ENCODE measurements at regions not wholly inside any gene's neighbourhood (a gene's known extent, or its start where the extent isn't known, plus 50 kb on each side); places are given as distances from the start of the nearest gene placed in this dataset.

DNA sequence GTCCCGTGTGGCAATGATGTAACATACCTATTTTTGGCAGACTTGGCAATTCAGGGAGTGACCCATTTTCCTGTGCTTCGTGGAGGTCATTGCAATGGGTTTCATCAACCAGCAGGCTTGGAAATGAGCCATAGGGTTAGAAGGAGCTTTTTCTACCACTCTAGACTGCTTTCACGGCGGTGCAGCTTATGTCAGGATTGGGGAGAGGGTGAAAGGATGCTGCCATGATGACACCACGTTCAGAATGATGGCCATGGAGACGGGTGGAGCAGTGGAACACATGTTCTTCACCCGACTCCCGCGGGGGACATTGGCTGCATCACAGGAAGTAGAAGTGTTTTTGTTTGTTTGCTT, 220.2 kb downstream of the EMX2 start (continued):
- TF ChIP-seq ZBTB11 (tag by site-specific recombination; conservative IDR thresholded peaks at IDR 0.05; ENCODE audit: low read depth): no peak
- no peak for TF ChIP-seq ZNF169 (tag by site-specific recombination; IDR thresholded peaks at IDR 0.05)
- TF ChIP-seq ZNF658 (tag by site-specific recombination; IDR thresholded peaks at IDR 0.05): no peak
- TF ChIP-seq, protein P1, sequence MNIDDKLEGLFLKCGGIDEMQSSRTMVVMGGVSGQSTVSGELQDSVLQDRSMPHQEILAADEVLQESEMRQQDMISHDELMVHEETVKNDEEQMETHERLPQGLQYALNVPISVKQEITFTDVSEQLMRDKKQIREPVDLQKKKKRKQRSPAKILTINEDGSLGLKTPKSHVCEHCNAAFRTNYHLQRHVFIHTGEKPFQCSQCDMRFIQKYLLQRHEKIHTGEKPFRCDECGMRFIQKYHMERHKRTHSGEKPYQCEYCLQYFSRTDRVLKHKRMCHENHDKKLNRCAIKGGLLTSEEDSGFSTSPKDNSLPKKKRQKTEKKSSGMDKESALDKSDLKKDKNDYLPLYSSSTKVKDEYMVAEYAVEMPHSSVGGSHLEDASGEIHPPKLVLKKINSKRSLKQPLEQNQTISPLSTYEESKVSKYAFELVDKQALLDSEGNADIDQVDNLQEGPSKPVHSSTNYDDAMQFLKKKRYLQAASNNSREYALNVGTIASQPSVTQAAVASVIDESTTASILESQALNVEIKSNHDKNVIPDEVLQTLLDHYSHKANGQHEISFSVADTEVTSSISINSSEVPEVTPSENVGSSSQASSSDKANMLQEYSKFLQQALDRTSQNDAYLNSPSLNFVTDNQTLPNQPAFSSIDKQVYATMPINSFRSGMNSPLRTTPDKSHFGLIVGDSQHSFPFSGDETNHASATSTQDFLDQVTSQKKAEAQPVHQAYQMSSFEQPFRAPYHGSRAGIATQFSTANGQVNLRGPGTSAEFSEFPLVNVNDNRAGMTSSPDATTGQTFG (tag by site-specific recombination; IDR thresholded peaks at IDR 0.05; ENCODE audit: borderline replicate concordance): no peak
- TF ChIP-seq ZNF600 (tag by site-specific recombination; IDR thresholded peaks at IDR 0.05): no peak
- TF ChIP-seq ZNF514 (tag by site-specific recombination; IDR thresholded peaks at IDR 0.05): no peak
- TF ChIP-seq PRDM1 (tag by site-specific recombination; IDR thresholded peaks at IDR 0.05): 0 out of 2 replicates have a peak, but pooled peaks have one; percentile 49
- TF ChIP-seq, protein P2, sequence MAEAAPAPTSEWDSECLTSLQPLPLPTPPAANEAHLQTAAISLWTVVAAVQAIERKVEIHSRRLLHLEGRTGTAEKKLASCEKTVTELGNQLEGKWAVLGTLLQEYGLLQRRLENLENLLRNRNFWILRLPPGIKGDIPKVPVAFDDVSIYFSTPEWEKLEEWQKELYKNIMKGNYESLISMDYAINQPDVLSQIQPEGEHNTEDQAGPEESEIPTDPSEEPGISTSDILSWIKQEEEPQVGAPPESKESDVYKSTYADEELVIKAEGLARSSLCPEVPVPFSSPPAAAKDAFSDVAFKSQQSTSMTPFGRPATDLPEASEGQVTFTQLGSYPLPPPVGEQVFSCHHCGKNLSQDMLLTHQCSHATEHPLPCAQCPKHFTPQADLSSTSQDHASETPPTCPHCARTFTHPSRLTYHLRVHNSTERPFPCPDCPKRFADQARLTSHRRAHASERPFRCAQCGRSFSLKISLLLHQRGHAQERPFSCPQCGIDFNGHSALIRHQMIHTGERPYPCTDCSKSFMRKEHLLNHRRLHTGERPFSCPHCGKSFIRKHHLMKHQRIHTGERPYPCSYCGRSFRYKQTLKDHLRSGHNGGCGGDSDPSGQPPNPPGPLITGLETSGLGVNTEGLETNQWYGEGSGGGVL (tag by site-specific recombination; IDR thresholded peaks at IDR 0.05): peak; percentile 84; the same call in 1 of the 2 replicates
- TF ChIP-seq ZNF626 (tag by site-specific recombination; IDR thresholded peaks at IDR 0.05): no peak
- TF ChIP-seq SP3 (tag by site-specific recombination; IDR thresholded peaks at IDR 0.05): 0 out of 2 replicates have a peak, but pooled peaks have one; percentile 46
- TF ChIP-seq ZNF112 (tag by site-specific recombination; IDR thresholded peaks at IDR 0.05): no peak
- TF ChIP-seq ZNF785 (tag by site-specific recombination; IDR thresholded peaks at IDR 0.05): 0 out of 2 replicates have a peak, but pooled peaks have one; percentile 32
- TF ChIP-seq ZNF24 (tag by site-specific recombination; IDR thresholded peaks at IDR 0.05): peak; percentile 76; the same call in 1 of the 2 replicates
- TF ChIP-seq, protein P3, sequence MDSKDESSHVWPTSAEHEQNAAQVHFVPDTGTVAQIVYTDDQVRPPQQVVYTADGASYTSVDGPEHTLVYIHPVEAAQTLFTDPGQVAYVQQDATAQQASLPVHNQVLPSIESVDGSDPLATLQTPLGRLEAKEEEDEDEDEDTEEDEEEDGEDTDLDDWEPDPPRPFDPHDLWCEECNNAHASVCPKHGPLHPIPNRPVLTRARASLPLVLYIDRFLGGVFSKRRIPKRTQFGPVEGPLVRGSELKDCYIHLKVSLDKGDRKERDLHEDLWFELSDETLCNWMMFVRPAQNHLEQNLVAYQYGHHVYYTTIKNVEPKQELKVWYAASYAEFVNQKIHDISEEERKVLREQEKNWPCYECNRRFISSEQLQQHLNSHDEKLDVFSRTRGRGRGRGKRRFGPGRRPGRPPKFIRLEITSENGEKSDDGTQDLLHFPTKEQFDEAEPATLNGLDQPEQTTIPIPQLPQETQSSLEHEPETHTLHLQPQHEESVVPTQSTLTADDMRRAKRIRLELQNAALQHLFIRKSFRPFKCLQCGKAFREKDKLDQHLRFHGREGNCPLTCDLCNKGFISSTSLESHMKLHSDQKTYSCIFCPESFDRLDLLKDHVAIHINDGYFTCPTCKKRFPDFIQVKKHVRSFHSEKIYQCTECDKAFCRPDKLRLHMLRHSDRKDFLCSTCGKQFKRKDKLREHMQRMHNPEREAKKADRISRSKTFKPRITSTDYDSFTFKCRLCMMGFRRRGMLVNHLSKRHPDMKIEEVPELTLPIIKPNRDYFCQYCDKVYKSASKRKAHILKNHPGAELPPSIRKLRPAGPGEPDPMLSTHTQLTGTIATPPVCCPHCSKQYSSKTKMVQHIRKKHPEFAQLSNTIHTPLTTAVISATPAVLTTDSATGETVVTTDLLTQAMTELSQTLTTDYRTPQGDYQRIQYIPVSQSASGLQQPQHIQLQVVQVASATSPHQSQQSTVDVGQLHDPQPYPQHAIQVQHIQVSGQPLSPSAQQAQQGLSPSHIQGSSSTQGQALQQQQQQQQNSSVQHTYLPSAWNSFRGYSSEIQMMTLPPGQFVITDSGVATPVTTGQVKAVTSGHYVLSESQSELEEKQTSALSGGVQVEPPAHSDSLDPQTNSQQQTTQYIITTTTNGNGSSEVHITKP (tag by site-specific recombination; IDR thresholded peaks at IDR 0.05): peak; percentile 94
- TF ChIP-seq, protein P4, sequence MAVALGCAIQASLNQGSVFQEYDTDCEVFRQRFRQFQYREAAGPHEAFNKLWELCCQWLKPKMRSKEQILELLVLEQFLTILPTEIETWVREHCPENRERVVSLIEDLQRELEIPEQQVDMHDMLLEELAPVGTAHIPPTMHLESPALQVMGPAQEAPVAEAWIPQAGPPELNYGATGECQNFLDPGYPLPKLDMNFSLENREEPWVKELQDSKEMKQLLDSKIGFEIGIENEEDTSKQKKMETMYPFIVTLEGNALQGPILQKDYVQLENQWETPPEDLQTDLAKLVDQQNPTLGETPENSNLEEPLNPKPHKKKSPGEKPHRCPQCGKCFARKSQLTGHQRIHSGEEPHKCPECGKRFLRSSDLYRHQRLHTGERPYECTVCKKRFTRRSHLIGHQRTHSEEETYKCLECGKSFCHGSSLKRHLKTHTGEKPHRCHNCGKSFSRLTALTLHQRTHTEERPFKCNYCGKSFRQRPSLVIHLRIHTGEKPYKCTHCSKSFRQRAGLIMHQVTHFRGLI (tag by site-specific recombination; IDR thresholded peaks at IDR 0.05): no peak
- TF ChIP-seq ZNF174 (tag by site-specific recombination; IDR thresholded peaks at IDR 0.05): no peak
- TF ChIP-seq, protein P5, sequence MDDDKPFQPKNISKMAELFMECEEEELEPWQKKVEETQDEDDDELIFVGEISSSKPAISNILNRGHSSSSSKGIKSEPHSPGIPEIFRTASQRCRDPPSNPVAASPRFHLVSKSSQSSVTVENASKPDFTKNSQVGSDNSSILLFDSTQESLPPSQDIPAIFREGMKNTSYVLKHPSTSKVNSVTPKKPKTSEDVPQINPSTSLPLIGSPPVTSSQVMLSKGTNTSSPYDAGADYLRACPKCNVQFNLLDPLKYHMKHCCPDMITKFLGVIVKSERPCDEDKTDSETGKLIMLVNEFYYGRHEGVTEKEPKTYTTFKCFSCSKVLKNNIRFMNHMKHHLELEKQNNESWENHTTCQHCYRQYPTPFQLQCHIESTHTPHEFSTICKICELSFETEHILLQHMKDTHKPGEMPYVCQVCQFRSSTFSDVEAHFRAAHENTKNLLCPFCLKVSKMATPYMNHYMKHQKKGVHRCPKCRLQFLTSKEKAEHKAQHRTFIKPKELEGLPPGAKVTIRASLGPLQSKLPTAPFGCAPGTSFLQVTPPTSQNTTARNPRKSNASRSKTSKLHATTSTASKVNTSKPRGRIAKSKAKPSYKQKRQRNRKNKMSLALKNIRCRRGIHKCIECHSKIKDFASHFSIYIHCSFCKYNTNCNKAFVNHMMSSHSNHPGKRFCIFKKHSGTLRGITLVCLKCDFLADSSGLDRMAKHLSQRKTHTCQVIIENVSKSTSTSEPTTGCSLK (tag by site-specific recombination; IDR thresholded peaks at IDR 0.05): no peak
- no peak for TF ChIP-seq ZFP37 (tag by site-specific recombination; IDR thresholded peaks at IDR 0.05)
- no peak for TF ChIP-seq SP2 (tag by site-specific recombination; IDR thresholded peaks at IDR 0.05)
- TF ChIP-seq ZNF274 (IDR thresholded peaks at IDR 0.05; ENCODE audit: low read length): no peak
- TF ChIP-seq ZNF274 (tag by site-specific recombination; IDR thresholded peaks at IDR 0.05; ENCODE audit: borderline replicate concordance): no peak
- TF ChIP-seq, protein P6, sequence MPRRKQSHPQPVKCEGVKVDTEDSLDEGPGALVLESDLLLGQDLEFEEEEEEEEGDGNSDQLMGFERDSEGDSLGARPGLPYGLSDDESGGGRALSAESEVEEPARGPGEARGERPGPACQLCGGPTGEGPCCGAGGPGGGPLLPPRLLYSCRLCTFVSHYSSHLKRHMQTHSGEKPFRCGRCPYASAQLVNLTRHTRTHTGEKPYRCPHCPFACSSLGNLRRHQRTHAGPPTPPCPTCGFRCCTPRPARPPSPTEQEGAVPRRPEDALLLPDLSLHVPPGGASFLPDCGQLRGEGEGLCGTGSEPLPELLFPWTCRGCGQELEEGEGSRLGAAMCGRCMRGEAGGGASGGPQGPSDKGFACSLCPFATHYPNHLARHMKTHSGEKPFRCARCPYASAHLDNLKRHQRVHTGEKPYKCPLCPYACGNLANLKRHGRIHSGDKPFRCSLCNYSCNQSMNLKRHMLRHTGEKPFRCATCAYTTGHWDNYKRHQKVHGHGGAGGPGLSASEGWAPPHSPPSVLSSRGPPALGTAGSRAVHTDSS (tag by site-specific recombination; IDR thresholded peaks at IDR 0.05): peak; percentile 11; the same call in 1 of the 2 replicates
- TF ChIP-seq GLI2 (tag by site-specific recombination; IDR thresholded peaks at IDR 0.05; ENCODE audit: borderline replicate concordance, low read depth): no peak
